Astrocyte of the hippocampus (primary cell): ENCODE measurements at regions not wholly inside any gene's neighbourhood (a gene's known extent, or its start where the extent isn't known, plus 50 kb on each side); places are given as distances from the start of the nearest gene placed in this dataset.

Source experiments
- DNase-seq: peaks from one replicate; pipeline ENCODE4 v3.0.0; 2011; ENCODE audit warnings: low read depth, low spot score

DNA sequence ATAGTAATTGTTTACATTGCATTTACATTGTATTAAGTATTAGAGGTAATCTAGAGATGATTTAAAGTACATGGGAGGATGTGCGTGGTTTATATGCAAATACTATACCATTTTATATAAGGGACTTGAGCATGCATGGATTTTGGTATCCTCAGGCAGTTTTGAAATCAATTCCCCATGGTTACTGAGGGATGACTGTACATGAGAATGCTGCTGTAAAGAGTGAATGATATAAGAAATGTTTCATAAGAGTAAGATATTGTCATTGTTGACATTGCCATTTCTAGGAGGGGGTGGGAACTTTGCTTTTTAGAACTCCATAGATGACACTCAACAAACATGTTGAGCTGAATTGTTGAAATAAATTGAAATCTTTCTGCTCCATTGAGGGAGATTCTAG, 185.0 kb downstream of the SEMA6A start:
- no peak for DNase-seq

DNA sequence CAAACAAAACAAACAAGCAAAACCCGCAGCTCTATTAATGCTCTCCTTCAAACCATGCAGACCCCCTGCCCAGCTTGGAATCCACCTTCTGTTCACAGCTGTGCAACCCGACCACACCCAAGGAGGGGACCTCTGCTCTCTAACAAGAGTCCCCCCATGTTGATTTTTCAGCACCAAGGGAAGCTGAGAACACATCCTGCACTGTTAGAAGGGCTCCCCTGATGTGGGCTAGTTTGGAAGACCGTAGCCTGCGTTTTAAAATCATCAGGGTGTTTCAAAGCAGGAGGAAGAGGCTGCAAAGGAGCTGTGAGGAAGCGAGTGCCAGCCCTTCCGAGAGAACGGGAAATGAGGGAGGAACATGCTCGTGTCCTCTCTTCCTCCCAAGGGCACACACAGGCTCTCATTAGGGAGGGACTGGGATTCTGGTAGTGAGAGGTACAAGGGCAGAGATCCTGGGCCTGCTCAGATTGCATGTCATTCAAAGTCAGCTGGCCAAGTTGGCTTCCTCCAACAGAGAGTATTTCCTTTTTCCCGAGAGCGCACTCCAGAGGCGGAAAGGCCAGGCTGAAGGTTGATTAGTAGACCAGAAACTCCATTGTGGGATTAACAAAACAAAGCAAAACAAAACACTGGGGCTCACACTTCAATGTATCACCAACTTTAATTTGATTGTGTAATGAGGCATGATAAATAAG, 185.9 kb downstream of the SEMA6A start:
- peak; percentile 33 for DNase-seq

DNA sequence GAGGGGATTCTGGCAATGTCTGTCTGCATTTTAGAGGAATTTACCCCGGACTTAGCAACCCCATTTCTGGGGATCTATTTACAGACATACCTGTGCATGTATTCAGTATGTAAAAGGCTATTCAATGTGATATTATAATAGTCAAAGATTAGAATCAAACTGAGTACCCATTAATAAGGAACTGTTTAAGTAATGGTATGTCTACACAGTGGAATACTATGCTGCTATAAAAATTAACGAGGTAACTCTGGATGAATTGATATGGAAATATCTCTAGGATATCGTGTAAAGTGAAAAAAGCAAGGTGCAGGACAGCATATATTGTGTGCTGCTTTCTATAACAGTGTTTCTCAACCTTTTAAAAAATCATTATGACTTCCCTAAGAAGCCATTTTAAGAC, 186.9 kb downstream of the SEMA6A start:
- DNase-seq: no peak

DNA sequence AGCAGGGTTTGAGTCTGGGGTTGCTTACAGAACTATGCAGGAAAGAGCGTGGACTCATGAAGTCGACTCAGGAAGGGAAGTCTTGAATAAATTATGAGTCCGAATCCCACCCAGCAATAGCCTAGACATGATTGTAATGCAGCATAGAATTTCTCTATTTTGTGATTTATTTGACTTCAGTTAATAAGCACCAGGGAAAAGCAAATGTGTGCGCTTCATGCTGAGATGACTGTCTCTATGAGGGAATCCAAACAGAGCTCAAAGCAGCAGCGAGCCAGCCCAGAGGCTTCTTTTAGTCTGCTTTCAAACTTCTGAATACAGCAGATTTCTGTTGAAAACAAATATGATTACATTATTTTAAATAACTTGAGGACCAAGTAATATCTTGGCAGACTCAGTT, 188.0 kb downstream of the SEMA6A start:
- no peak for DNase-seq

DNA sequence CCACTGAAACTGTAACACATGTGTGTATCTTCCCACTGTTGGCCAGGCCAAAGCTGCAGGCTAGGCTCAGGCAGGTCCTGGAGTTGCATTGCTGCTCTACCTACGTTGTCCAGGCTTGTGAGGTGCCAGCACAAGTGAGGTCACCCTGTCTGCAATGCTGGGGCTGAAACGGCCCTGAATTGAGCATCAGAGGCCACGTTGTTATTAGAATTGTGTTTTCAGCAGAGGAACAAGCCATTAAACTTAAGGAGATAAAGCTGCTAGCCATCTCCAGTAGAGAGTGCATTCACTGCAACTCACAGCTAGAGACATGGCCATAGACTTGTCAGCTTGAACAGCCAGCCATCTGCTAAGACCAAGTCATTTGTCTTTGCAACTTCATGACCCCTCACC, 191.8 kb downstream of the SEMA6A start:
- no peak for DNase-seq

DNA sequence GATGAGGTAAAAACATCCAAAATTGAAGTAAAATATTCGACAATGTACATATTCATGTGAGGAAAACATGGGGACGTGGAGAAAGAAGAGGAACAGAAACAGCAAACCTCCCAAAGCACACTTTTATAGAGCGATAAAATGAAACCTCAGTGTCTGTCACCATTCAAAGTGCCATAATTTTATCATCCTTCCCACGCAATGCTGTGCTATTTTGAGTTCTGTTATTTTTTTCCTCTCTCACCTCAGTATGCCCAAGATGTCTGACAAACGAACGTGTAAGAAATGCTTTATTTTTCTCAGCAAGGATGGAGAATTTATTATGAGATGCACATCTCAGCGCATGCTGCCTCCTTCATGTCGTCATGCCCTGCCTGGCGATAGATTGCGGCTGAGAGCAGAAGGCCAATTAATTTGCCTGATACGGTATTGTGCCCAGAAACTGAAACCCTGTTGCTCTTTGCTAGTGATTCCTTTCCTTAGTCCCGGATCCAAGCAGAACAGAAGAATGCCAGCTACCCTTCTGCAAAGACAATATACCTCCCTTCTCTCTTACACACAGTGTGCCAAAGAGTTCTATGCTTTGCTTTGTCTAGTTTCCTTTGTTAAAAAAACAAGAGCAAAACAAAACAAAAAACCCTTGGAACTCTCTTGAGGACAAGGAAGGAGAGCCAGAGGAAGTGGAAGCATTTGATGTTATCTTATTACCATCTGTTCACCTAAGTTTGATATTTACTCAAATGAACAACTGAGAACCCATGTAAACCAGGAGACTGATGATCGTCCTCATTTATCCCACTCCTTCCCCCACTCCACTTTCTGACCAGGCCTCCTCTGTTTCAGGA, 192.4 kb downstream of the SEMA6A start:
- no peak for DNase-seq

DNA sequence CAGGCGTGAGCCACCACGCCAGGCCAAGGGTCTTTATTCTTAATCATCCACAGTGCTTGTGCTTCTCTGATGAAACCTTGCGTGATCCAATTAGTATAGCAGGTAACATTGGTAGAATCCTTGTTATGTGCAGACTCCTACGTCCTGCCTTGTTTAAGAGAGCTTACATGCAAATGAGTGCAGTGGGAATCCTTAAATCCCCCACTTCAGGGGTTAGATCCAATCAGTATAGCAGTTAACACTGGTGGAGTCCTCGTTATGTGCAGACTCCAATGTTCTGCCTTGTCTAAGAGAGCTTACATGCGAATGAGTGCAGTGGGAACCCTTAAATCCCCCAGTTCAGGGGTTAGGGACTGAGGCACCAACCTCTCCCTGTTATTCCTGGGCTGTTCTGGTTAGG, 193.4 kb downstream of the SEMA6A start:
- DNase-seq: no peak

DNA sequence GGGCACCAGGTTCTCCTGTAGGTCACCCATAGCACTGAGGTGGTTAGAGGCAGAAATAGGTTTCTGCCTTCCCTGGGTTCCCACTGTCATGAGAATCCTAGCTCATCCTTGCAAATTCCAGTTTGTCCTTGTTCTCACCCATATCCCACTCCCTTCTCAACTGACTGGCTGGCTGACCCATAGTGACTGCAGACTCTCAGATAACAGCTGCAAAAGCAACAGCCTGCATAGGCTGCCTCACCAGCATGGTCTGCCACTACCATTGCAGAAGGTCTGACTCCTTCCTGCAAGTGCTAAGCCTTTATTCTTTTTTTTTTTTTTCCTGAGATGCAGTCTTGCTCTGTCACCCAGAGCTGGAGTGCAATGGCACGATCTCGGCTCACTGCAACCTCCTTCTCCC, 194.0 kb downstream of the SEMA6A start:
- DNase-seq: no peak

DNA sequence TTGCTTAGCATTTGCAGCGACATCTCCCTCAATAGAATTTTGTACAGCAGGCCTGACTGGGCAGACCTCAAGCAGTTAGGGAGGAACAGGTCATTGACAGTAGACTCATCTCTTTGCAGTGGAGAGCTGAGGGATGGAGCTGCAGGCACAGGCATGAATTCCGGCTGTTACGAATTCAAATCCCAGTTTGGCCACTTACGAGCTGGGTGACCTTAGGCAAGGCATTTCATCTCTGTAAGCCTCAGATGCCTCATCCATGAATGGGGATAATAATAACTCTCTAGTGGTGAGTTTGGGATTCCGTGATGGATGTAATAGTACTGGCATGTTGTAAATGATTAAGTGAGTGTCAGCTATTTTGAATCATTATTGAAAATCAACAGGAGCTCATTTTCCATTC, 195.3 kb downstream of the SEMA6A start:
- no peak for DNase-seq

DNA sequence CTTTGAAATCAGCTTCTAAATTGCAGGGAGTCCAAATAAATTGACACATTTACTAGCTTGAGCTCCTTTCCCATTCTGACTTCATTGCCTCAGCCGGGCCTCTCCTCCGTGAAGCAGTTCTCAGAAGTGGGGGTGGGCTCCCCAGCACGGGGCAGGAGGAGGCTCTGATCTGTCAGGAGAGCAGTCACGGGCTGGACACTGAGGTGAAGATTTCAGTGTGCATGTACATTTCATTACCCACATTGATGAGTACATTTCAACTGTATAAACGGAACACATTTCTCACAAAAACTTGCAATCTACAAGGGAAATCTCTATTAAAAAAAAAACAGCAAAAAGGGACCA, 195.9 kb downstream of the SEMA6A start:
- DNase-seq: no peak

DNA sequence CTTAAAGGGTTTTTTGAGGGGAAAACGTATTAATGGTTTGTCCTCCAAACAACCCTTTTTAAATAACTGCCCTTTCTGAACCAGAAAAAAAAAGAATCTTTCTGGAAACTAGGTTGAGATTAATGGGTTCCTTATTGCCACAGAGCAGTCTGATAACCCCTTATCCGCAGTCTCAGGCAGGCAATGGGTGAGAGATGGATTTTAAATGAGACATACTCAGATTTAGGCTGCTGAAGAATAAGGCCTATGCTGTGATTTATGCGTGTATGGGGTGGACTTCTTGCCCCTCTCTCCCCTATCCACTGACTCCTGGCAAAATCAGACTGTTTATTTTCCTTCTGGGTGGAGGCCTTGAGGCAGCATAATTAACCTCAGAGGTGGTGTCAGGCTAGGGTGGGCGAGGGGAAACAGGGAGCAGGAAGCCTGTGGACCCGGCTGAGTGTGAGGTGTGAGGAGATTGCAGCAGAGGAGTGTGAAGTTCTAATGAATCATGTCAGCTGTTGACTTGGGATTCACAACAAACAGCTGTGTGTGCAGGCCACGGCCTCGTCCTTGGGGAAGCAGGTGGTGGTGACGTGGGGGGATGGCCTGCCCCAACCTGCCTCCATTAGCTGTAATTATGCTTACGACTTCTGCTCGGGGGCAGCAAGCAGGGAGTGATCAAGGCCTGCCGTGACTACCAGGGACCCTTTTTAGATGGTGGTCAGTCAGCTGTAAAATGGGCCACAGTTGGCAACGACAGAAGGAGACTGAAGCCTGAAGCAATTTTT, 196.4 kb downstream of the SEMA6A start:
- no peak for DNase-seq

DNA sequence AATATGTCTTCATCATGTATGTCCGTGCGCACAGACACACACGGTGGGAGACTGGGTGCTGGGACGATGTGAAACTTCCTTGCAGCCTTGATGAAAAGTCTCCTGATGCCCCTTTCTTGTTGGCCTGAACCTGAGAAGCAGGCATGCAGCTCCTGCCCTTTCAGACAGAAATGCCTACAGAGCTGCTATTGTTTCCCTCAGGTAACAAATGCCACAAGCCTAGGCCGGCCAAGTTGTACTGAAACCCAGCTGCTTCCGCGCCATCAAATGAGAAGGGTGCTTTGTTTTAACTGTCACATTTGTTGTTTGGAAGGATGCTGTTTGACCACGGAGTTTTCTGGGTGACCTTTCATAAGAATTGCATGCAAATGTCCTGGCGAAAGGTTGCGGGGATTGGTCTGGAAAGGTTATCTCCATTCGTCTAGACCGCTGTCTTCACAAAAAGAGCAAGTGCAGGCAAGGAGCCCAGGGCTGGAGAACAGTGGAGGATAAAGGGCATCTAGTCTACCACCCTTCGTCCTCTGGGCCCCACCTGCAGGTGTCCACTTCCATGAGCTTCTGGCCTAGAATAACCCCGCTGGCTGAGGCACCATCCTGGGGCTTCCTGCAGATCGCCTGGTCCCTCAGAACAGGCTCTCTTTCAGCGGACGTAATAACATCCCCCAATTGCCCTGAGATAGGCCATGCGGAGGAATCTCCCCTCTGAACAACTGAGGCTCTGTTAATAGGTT, 197.2 kb downstream of the SEMA6A start:
- no peak for DNase-seq

DNA sequence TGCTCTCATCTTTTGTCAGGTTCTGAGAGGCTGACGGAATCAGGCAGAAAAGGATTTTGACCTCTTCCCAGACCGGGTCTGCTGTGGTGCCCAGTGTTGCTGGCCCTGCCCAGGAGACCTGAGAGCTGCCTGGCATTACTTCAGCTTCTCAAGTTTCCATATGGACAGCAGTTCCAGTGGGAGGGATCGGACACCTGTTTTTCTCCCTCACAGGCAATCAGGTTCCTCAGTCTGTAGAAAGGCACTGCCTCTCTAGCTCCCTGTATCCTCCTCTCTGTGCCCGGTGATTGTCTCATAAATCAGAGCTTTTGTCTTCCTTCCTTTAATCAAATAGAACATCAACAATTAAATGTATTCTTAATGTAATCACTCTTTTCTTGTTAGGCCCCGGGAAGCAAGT, 198.7 kb downstream of the SEMA6A start:
- DNase-seq: no peak

DNA sequence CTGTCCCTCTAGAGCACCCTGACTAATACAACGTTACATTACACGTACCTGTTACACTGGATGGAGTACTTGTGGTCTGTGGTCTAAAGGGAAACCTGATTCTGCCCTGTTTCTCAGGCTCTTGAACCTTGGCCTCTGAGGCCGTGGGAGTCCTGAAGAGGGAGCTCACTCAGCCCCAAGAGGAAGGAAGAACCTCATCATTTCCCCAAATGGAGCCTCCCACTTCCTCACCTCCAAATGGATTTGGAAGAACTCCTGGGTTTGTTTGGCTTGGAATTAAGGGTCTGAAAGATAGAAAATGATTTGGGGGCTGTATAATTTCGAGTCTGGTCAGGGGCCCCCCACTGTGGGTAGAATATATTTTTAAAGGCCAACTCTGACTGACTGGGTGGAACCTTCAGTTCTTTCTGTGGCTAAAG, 200.2 kb downstream of the SEMA6A start:
- DNase-seq: no peak

DNA sequence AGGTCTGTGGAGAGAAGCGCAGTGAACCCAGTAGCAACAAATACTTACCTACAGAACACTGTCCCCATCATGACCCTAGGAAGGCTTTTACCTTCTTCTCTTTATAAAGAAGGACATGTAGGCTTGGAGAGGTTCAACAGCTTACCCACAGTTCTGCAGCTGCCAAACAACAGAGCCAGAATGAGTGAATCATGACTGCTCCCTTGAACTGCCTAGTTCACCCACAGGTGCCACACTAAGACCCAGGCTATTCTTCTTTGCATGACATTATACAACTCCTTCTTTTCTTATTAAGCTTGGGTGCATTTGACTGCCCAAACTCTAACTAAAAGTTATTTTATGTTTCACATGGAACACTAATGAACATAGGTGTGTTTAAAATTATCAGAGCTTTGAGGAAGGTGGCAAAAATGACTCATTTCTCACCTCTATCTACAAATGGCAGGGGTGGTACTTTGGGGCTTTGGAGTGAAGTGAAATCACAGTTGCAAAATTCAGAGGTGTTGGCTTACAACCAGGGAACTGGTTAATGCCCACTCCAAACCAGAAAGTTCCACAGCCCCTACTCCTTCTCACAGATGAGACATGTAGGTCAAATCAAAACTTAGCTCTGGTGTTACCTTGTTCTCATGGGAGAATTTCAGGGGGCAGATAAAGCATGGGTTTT, 201.6 kb downstream of the SEMA6A start:
- DNase-seq: no peak

DNA sequence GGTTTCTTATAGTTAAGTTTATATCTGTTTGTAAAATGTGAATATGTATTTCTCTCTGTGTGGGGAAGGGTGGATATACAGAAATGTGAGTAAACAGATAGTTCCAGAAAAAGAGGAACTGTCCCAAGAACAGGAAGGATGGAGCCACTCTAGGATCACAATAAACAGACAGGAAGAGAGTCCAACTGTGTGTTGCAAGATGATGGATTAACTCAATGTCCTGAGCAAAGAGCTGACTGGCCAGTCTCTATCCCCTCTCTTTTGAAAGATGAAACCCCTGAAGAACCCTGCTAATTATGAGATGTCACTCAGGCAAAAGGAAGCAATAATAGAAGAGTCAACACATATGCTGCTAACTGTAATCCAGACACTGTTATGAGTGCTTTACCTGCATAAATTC, 202.7 kb downstream of the SEMA6A start:
- DNase-seq: no peak

DNA sequence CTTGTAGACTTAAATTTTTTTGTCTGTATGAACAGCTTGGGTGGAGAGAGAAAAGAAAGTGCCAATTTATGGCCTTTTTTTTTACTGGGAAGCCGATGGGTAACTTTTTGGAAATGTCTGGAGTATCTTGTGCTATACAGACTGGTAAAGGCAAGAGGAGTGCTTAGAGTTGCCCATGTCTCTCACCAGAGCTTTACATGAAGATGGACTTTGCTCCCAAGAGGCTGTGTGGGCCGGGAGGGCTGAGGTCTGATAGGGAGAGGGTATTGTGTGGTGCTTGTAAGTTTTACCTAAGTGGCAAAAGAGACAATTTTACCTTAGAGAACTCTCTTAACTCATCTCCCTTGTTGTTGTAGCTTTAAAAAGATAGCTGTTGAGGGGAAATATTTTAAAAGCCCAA, 203.2 kb downstream of the SEMA6A start:
- DNase-seq: no peak

DNA sequence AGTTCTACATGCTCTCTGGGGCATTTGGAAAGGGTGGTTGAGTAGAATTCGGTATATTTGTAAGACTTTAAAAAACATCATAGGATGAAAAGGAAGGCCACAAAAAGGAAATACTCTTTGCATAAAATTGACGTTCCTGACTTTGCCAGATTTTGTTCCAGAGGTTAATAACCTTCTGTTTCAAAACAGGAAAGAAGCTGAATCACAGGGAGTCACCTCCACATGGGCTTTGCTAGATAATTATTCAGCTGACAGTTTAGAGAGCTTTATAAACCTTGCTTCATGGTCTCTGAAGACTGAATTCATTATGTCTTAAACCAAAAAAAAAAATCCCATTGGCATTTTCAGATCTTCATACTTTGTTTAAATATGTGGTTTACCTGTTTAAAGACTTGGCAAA, 203.7 kb downstream of the SEMA6A start:
- no peak for DNase-seq

DNA sequence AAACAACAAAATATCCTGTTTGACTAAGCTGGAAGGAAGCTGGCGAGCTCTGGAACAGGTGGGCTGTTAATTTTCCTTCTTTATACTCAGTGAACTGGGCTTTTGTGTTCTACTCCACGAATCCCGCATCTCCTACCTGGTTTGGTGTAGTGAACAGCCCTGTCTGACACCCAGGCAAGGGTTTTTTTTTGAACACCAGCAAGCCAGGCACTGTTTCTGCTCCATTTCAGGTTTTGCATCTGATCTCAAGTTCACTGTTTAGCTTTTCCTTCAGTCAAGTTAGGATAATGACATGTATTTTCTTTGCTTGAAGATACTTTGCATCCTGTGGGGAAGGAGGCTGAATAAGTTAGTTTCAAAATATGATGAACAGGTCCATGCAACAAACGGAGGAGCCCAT, 204.5 kb downstream of the SEMA6A start:
- peak; percentile 25 for DNase-seq

DNA sequence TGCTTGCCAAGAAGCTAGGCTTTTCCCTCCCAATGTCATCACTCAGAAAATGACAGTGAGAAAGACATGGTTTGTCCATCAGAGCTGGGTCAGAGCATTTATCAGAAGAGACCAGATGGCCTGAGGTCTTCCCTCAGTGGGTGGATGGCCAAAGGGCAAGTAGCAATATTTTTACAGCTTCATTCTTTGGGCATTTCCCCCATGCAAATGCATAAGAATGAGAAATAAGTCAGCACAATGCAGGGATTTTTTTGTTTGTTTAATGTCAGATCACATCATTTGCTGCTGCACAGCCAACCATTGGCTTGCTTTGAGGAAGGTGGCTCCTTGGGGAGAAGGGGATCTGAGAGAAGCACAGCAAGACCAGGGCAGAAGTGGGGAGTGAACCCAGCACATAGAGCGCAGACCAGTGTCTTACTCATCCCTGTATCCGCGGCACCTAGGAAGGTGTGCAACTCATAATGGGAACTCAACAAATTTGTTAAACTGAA, 209.6 kb downstream of the SEMA6A start:
- DNase-seq: no peak

DNA sequence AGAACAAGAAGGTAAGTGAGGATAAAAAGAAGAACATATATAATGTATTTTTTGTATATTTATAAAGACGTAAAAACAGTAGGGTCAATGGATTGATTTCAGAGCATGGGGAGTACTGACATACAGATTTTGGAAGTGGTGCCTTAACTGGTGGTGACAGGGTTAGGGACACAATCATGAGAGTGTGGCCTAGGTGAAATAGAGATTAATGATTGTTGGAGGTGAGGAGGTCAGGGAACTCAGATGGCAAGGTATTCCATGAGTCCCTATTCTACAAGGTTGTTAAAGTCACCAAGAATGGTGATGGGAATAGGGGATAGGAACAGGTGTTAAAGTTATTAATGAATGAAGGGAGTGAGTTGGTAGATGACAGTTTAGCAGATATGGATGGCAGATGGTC, 210.8 kb downstream of the SEMA6A start:
- DNase-seq: no peak
